Cardiac fibroblast (primary cell): ENCODE measurements at regions not wholly inside any gene's neighbourhood (a gene's known extent, or its start where the extent isn't known, plus 50 kb on each side); places are given as distances from the start of the nearest gene placed in this dataset.
"Not testable (repeated sequence)": the region's sequence is repeated elsewhere in the genome, so short reads cannot be mapped to it uniquely, and the experiment has no call there.

Source experiments
- DNase-seq, 2 donors: peaks; one replicate each; pipeline versions ENCODE4 v3.0.0 to v3.0.0-alpha.2; 2010; ENCODE audit warnings: low read depth in 2 of 2
- H3K4me3 ChIP-seq, 2 donors: replicated peaks in 1 of 2; 1 replicate in 1 of 2; 2 replicates in 1 of 2; pipeline ENCODE4 v1.5.1; 2011; ENCODE audit warnings: low read depth in 2 of 2, low read length in 2 of 2, mild to moderate bottlenecking in 2 of 2, moderate library complexity in 1 of 2
- CTCF ChIP-seq: IDR thresholded peaks from one replicate; pipeline ENCODE4 v1.5.1; 2011; ENCODE audit warnings: low read depth, mild to moderate bottlenecking, low read length, inconsistent platforms

GRCh38 chr17:83007504-83008185 lies 71.8 kb upstream of the METRNL start:
- H3K4me3 ChIP-seq: no peak overlapping the region
- DNase-seq: no peak
- TF ChIP-seq CTCF: no peak

GRCh38 chr17:83008186-83008510 lies 71.3 kb upstream of the METRNL start:
- DNase-seq: no peak
- H3K4me3 ChIP-seq: no peak overlapping the region
- TF ChIP-seq CTCF: no peak

GRCh38 chr17:83008526-83008925 lies 70.9 kb upstream of the METRNL start:
- no peak for DNase-seq
- no peak for TF ChIP-seq CTCF
- H3K4me3 ChIP-seq: no peak overlapping the region

GRCh38 chr17:83009414-83010205 lies 69.8 kb upstream of the METRNL start:
- no peak for DNase-seq
- H3K4me3 ChIP-seq: no peak overlapping the region
- TF ChIP-seq CTCF: no peak

- TF ChIP-seq CTCF: no peak
- H3K4me3 ChIP-seq: no peak overlapping the region
- DNase-seq: no peak
Measured at GRCh38 chr17:83010206-83011200, 68.9 kb upstream of the METRNL start.

GRCh38 chr17:83011676-83012075 lies 67.7 kb upstream of the METRNL start:
- not testable (repeated sequence) for DNase-seq

More at GRCh38 chr17:83011676-83012075, 67.7 kb upstream of the METRNL start:
- H3K4me3 ChIP-seq: not testable (repeated sequence)
